H1 (cell line): ENCODE measurements at regions not wholly inside any gene's neighbourhood (a gene's known extent, or its start where the extent isn't known, plus 50 kb on each side); places are given as distances from the start of the nearest gene placed in this dataset.
A peak's percentile ranks its signal among the peaks of the same experiment; 100 is the strongest.

Experiments
- CTCF ChIA-PET: fragments of 300-600 bp; sonication (Branson Sonifier 250); formaldehyde crosslinking; loops from one replicate; lab custom pipeline; 2021; ENCODE audit not compliant: partially characterized antibody; lab: Charles Lee
- POLR2A ChIA-PET: fragments of 300-600 bp; sonication (Branson Sonifier 250); formaldehyde crosslinking; loops from one replicate; lab custom pipeline; 2021; ENCODE audit warnings: inconsistent platforms; ENCODE audit not compliant: partially characterized antibody; lab: Charles Lee
- DNase-seq, 2 experiments: peaks; one replicate each; pipeline versions ENCODE4 v3.0.0 to v3.0.0-alpha.2; 2010 to 2022; ENCODE audit warnings: low spot score in 2 of 2, low read depth in 1 of 2, mixed read lengths in 1 of 2
- FAIRE-seq: peaks from 2 replicates; lab custom pipeline; 2011; peaks lifted over from hg19 to GRCh38; lab: Jason Lieb, UNC
- H2AFZ ChIP-seq: 2 replicates; pipeline ENCODE4 v1.8.1; 2012; ENCODE audit warnings: low read length, inconsistent platforms
- H2AK5ac ChIP-seq: 2 replicates; pipeline ENCODE4 v1.6.1; 2013; ENCODE audit warnings: low read depth, low read length
- H2BK120ac ChIP-seq: replicated peaks from 2 replicates; pipeline ENCODE3; 2013; ENCODE audit warnings: low read depth, low read length, inconsistent platforms
- H2BK12ac ChIP-seq: 2 replicates; pipeline ENCODE4 v1.6.1; 2013; ENCODE audit warnings: low read depth, low read length
- H2BK15ac ChIP-seq: 2 replicates; pipeline ENCODE4 v1.6.1; 2013; ENCODE audit warnings: low read length
- H2BK20ac ChIP-seq: 2 replicates; pipeline ENCODE4 v1.6.1; 2013; ENCODE audit warnings: low read length
- H2BK5ac ChIP-seq: 2 replicates; pipeline ENCODE4 v1.6.1; 2013; ENCODE audit warnings: low read depth, low read length
- H3K14ac ChIP-seq: 2 replicates; pipeline ENCODE4 v1.6.1; 2013; ENCODE audit warnings: inconsistent platforms; ENCODE audit not compliant: insufficient read length
- H3K18ac ChIP-seq: 2 replicates; pipeline ENCODE4 v1.6.1; 2013; ENCODE audit warnings: low read length; ENCODE audit errors: extremely low read depth
- H3K23ac ChIP-seq: 2 replicates; pipeline ENCODE4 v1.6.1; 2013; ENCODE audit warnings: inconsistent platforms; ENCODE audit not compliant: insufficient read length
- H3K23me2 ChIP-seq: 2 replicates; pipeline ENCODE4 v1.6.1; 2013; ENCODE audit warnings: low read depth, low read length
- H3K27ac ChIP-seq: 2 replicates; pipeline ENCODE4 v1.6.1; 2011; ENCODE audit warnings: low read depth, low read length, inconsistent platforms
- H3K27me3 ChIP-seq, 4 experiments: replicated peaks in 1 of 4; 1 replicate in 1 of 4; 2 replicates in 3 of 4; pipeline versions ENCODE4 v1.6.1 to v1.8.1; 2011 to 2013; ENCODE audit warnings: low read length in 3 of 4, mild to moderate bottlenecking in 3 of 4, inconsistent platforms in 2 of 4, mixed read lengths in 2 of 4, moderate library complexity in 1 of 4; ENCODE audit not compliant: control insufficient read depth in 3 of 4, insufficient read depth in 3 of 4; ENCODE audit errors: extremely low read depth in 1 of 4
- H3K36me3 ChIP-seq, 4 experiments: 2 replicates each; pipeline versions ENCODE4 v1.6.1 to v1.8.1; 2011 to 2013; ENCODE audit warnings: mild to moderate bottlenecking in 4 of 4, low read length in 3 of 4, moderate library complexity in 2 of 4, control low read depth in 1 of 4, inconsistent platforms in 1 of 4; ENCODE audit not compliant: insufficient read depth in 4 of 4, control insufficient read depth in 2 of 4
- H3K4ac ChIP-seq: replicated peaks from 2 replicates; pipeline ENCODE3; 2013; ENCODE audit warnings: low read length, low read depth, mixed read lengths, inconsistent platforms; ENCODE audit not compliant: insufficient read length
- H3K4me1 ChIP-seq, 4 experiments: replicated peaks in 1 of 4; 1 replicate in 1 of 4; 2 replicates in 3 of 4; pipeline versions ENCODE4 v1.6.1 to v1.8.1; 2011 to 2013; ENCODE audit warnings: low read length in 3 of 4, inconsistent platforms in 2 of 4, mixed read lengths in 1 of 4; ENCODE audit not compliant: insufficient read depth in 4 of 4, control insufficient read depth in 3 of 4
- H3K4me2 ChIP-seq, 2 experiments: 2 replicates each; pipeline versions ENCODE4 v1.6.1 to v1.8.1; 2011 to 2013; ENCODE audit warnings: low read depth in 2 of 2, low read length in 2 of 2, control low read depth in 1 of 2, inconsistent platforms in 1 of 2, mild to moderate bottlenecking in 1 of 2; ENCODE audit not compliant: insufficient read depth in 1 of 2
- H3K4me3 ChIP-seq, 4 experiments: fragments of 200-600, 300-600 bp in 1 of 4; sonication (generic), shearing (Covaris generic), sonication (Bioruptor Twin) in 1 of 4; 2 replicates each; pipeline versions ENCODE4 v1.5.1 to v1.8.1; 2011 to 2016; ENCODE audit warnings: low read length in 4 of 4, low read depth in 3 of 4, control low read depth in 2 of 4, inconsistent platforms in 2 of 4, mild to moderate bottlenecking in 2 of 4, mixed read lengths in 1 of 4, moderate library complexity in 1 of 4; ENCODE audit not compliant: insufficient read depth in 2 of 4; ENCODE audit errors: extremely low read depth in 1 of 4
- H3K56ac ChIP-seq: replicated peaks from 2 replicates; pipeline ENCODE3; 2013; ENCODE audit warnings: low read depth, mild to moderate bottlenecking, mixed read lengths, low read length, inconsistent platforms; ENCODE audit not compliant: insufficient read length
- H3K79me1 ChIP-seq: 2 replicates; pipeline ENCODE4 v1.6.1; 2013; ENCODE audit warnings: low read depth, low read length, control low read depth
- H3K79me2 ChIP-seq, 2 experiments: 2 replicates each; pipeline versions ENCODE4 v1.6.1 to v1.8.1; 2012 to 2013; ENCODE audit warnings: low read length in 2 of 2, mild to moderate bottlenecking in 2 of 2, inconsistent platforms in 1 of 2; ENCODE audit not compliant: insufficient read depth in 2 of 2, control insufficient read depth in 1 of 2
- H3K9ac ChIP-seq, 4 experiments: replicated peaks in 1 of 4; 1 replicate in 1 of 4; 2 replicates in 3 of 4; pipeline versions ENCODE4 v1.6.1 to v1.8.1; 2011 to 2013; ENCODE audit warnings: low read depth in 3 of 4, low read length in 3 of 4, control low read depth in 2 of 4, mild to moderate bottlenecking in 2 of 4, moderate library complexity in 2 of 4, inconsistent platforms in 1 of 4; ENCODE audit errors: extremely low read depth in 1 of 4
- H3K9me3 ChIP-seq, 2 experiments: 2 replicates each; pipeline versions ENCODE4 v1.6.1 to v1.8.1; 2012 to 2013; ENCODE audit warnings: mild to moderate bottlenecking in 2 of 2, moderate library complexity in 2 of 2, control low read depth in 1 of 2, inconsistent platforms in 1 of 2, low read depth in 1 of 2, low read length in 1 of 2, mixed read lengths in 1 of 2; ENCODE audit not compliant: insufficient read depth in 2 of 2
- H4K20me1 ChIP-seq, 2 experiments: replicated peaks in 1 of 2; 2 replicates each; pipeline versions ENCODE3 to v1.8.1; 2011 to 2013; ENCODE audit warnings: inconsistent platforms in 2 of 2, low read length in 2 of 2, mild to moderate bottlenecking in 1 of 2; ENCODE audit not compliant: insufficient read depth in 2 of 2, control insufficient read depth in 1 of 2
- H4K5ac ChIP-seq: 2 replicates; pipeline ENCODE4 v1.6.1; 2013; ENCODE audit warnings: low read length, low read depth, mixed read lengths, inconsistent platforms; ENCODE audit not compliant: insufficient read length
- H4K8ac ChIP-seq: 2 replicates; pipeline ENCODE4 v1.8.0; 2013; ENCODE audit warnings: mild to moderate bottlenecking, moderate library complexity, low read length, inconsistent platforms; ENCODE audit not compliant: insufficient read depth; ENCODE audit errors: extremely low read depth
- H4K91ac ChIP-seq: replicated peaks from 2 replicates; pipeline ENCODE3; 2013; ENCODE audit warnings: low read length, mixed read lengths, inconsistent platforms; ENCODE audit not compliant: insufficient read length
- CREB1 ChIP-seq: IDR thresholded peaks from 2 replicates; pipeline ENCODE4 v1.6.1; 2012; ENCODE audit warnings: inconsistent platforms
- GTF2F1 ChIP-seq: IDR thresholded peaks from 2 replicates; pipeline ENCODE4 v1.6.1; 2012; ENCODE audit warnings: low read depth, low read length, improper control_type of control experiment, borderline replicate concordance
- HDAC6 ChIP-seq: IDR thresholded peaks from one replicate; pipeline ENCODE4 v1.7.1; 2012; ENCODE audit warnings: low read depth, mild to moderate bottlenecking, inconsistent platforms, low read length, moderate library complexity
- JUND ChIP-seq: IDR thresholded peaks from 2 replicates; pipeline ENCODE4 v1.6.1; 2011; ENCODE audit warnings: mild to moderate bottlenecking, improper control_type of control experiment, low read length
- KDM1A ChIP-seq: fragments of 200-600, 300-600 bp; sonication (generic); IDR thresholded peaks from 2 replicates; pipeline ENCODE4 v1.7.1; 2016; ENCODE audit warnings: mild to moderate bottlenecking, low read length, borderline replicate concordance
- NRF1 ChIP-seq: IDR thresholded peaks from 2 replicates; pipeline ENCODE4 v1.6.1; 2011; ENCODE audit warnings: mild to moderate bottlenecking, low read depth, low read length, improper control_type of control experiment
- POLR2A ChIP-seq, 2 experiments: IDR thresholded peaks; 1 replicate in 1 of 2; 2 replicates in 1 of 2; pipeline ENCODE4 v1.6.1; 2011; ENCODE audit warnings: low read depth in 2 of 2, low read length in 2 of 2, mild to moderate bottlenecking in 2 of 2; ENCODE audit errors: control extremely low read depth in 1 of 2
- RAD21 ChIP-seq, 2 experiments: IDR thresholded peaks in 1 of 2; conservative IDR thresholded peaks in 1 of 2; 2 replicates each; pipeline ENCODE4 v1.6.1; 2011; ENCODE audit warnings: low read depth in 2 of 2, low read length in 2 of 2, improper control_type of control experiment in 1 of 2, inconsistent platforms in 1 of 2, mild to moderate bottlenecking in 1 of 2, moderate library complexity in 1 of 2
- SAP30 ChIP-seq: fragments of 300-600 bp; sonication (generic); IDR thresholded peaks from 2 replicates; pipeline ENCODE4 v1.7.1; 2012; ENCODE audit warnings: low read length, moderate library complexity, mild to moderate bottlenecking, inconsistent platforms; ENCODE audit not compliant: insufficient read depth, insufficient replicate concordance
- SIN3A ChIP-seq, 2 experiments: IDR thresholded peaks in 1 of 2; conservative IDR thresholded peaks in 1 of 2; 2 replicates each; pipeline ENCODE4 v1.6.1; 2011 to 2012; ENCODE audit warnings: low read length in 2 of 2, improper control_type of control experiment in 1 of 2, low read depth in 1 of 2, mild to moderate bottlenecking in 1 of 2
- SP2 ChIP-seq: IDR thresholded peaks from 2 replicates; pipeline ENCODE4 v1.6.1; 2012; ENCODE audit warnings: mild to moderate bottlenecking, low read length, inconsistent platforms
- TAF7 ChIP-seq: optimal IDR thresholded peaks from 2 replicates; pipeline ENCODE3; 2011; ENCODE audit warnings: low read depth, mild to moderate bottlenecking, inconsistent platforms, low read length, moderate library complexity, borderline replicate concordance
- USF2 ChIP-seq: IDR thresholded peaks from 2 replicates; pipeline ENCODE4 v1.6.1; 2011; ENCODE audit warnings: low read length, improper control_type of control experiment
- WGBS, 2 experiments: shearing (Covaris generic) in 1 of 2; methylation state at CpG; one replicate each; pipeline versions ENCODE4 v1.1.6 to v1.1.7; 2013 to 2015; ENCODE audit warnings: low lambda C conversion rate in 2 of 2, mixed read lengths in 2 of 2, inconsistent platforms in 1 of 2, low coverage in 1 of 2, missing lambda C conversion rate in 1 of 2; ENCODE audit not compliant: insufficient replicate concordance in 2 of 2, insufficient coverage in 1 of 2, insufficient read length in 1 of 2; ENCODE audit errors: extremely low coverage in 1 of 2, missing lambda C conversion rate in 1 of 2; 5-methylcytosine and 5-hydroxymethylcytosine counted together

GRCh38 chr6:142692942-142693341 lies 252.0 kb downstream of the HIVEP2 start:
- H4K5ac ChIP-seq = no peak overlapping the region
- H3K4me2 ChIP-seq = peak overlapping the region in 1 of 2 experiments; percentile 31; a peak in 1 of 4 replicates
- WGBS, 2 experiments = 19% methylated on average over 11 of the region's 11 CpGs; no CpG with 5 or more reads in 1 of the 2 experiments
- H3K36me3 ChIP-seq = no peaks in the 10 kb centered on the region
- H3K14ac ChIP-seq = no peak overlapping the region
- no peak overlapping the region for H3K4ac ChIP-seq
- H2BK15ac ChIP-seq = no peak overlapping the region
- no peak overlapping the region for H2AK5ac ChIP-seq
- H3K56ac ChIP-seq = no peak overlapping the region
- H3K18ac ChIP-seq = no peak overlapping the region
- no peak overlapping the region for H4K91ac ChIP-seq
- peak overlapping the region; percentile 92 for H2AFZ ChIP-seq
- no peaks in the 10 kb centered on the region for H3K79me2 ChIP-seq
- H2BK20ac ChIP-seq = no peak overlapping the region; the same call in 1 of the 2 replicates
- H3K79me1 ChIP-seq = no peaks in the 10 kb centered on the region
- ChIA-PET CTCF (interaction anchor here (0.7 to 3.2 kb wide), 51 partner anchors 9 to 737 kb away, joined by 3 to 35 read pairs (median 4); no protein-coding TSS in a partner anchor), POLR2A (no interaction called here)
- H3K23ac ChIP-seq = no peak overlapping the region
- no peak overlapping the region for H3K9ac ChIP-seq
- peaks cover 0 to 3% (median under 1%) of the 10 kb centered on the region in 4 experiments; a peak in 3 of 7 replicates for H3K4me1 ChIP-seq
- no peaks in the 10 kb centered on the region for H4K20me1 ChIP-seq
- H2BK120ac ChIP-seq = no peak overlapping the region
- H4K8ac ChIP-seq = no peak overlapping the region
- no peak overlapping the region; the same call in 1 of the 2 replicates for H2BK12ac ChIP-seq
- H2BK5ac ChIP-seq = no peak overlapping the region
- peak; percentile 25 to 87 for DNase-seq
- FAIRE-seq = peak; percentile 94
- H3K4me3 ChIP-seq = peak overlapping the region in 1 of 4 experiments; percentile 17; a peak in 3 of 8 replicates
- no peak overlapping the region for H3K27ac ChIP-seq
- H3K23me2 ChIP-seq = no peaks in the 10 kb centered on the region
- H3K27me3 ChIP-seq = no peaks in the 10 kb centered on the region
- no peaks in the 10 kb centered on the region for H3K9me3 ChIP-seq
- TF ChIP-seq JUND (no peak), CREB1 (peak; percentile 29; the same call in 1 of the 2 replicates), SAP30 (no peak), USF2 (no peak), HDAC6 (no peak), TAF7 (no peak), KDM1A (no peak), SIN3A (conservative IDR thresholded peaks at IDR 0.05 in 1 of 2, IDR thresholded peaks at IDR 0.05 in 1 of 2; ENCODE audit: low read depth in 1 of 2, low read length in 2 of 2) (no peak), SP2 (no peak), GTF2F1 (no peak), POLR2A (IDR thresholded peaks at IDR 0.05; ENCODE audit: control extremely low read depth in 1 of 2, low read depth in 2 of 2, low read length in 2 of 2) (no peak), RAD21 (IDR thresholded peaks at IDR 0.05 in 1 of 2, conservative IDR thresholded peaks at IDR 0.05 in 1 of 2; ENCODE audit: low read depth in 2 of 2, low read length in 2 of 2) (peak; percentile 96), NRF1 (no peak)
